ENCODE measurements at regions not wholly inside any gene's neighbourhood (a gene's known extent, or its start where the extent isn't known, plus 50 kb on each side); places are given as distances from the start of the nearest gene placed in this dataset.

GRCh38 chr18:27824841-27825681, 351.9 kb downstream of the CDH2 start:
- no peak for DNase-seq
- TF ChIP-seq CTCF (IDR thresholded peaks at IDR 0.05; ENCODE audit: partially characterized antibody, unreplicated experiment): no peak
- no peak overlapping the region for H3K27ac Mint-ChIP-seq (ENCODE audit: unreplicated experiment)
- peaks cover under 1% of the 10 kb centered on the region for H3K9me3 Mint-ChIP-seq (ENCODE audit: unreplicated experiment)
- no peak overlapping the region for H3K4me3 Mint-ChIP-seq (ENCODE audit: unreplicated experiment)
- no peaks in the 10 kb centered on the region for H3K27me3 Mint-ChIP-seq (ENCODE audit: unreplicated experiment)
- H3K4me1 Mint-ChIP-seq (ENCODE audit: low read depth, unreplicated experiment): peaks cover 3% of the 10 kb centered on the region
- H3K36me3 Mint-ChIP-seq (ENCODE audit: unreplicated experiment): no peaks in the 10 kb centered on the region

GRCh38 chr18:27824275-27824674, 352.7 kb downstream of the CDH2 start:
- peaks cover 2% of the 10 kb centered on the region for H3K9me3 Mint-ChIP-seq (ENCODE audit: unreplicated experiment)
- H3K4me3 Mint-ChIP-seq (ENCODE audit: unreplicated experiment): no peak overlapping the region
- no peak for TF ChIP-seq CTCF (IDR thresholded peaks at IDR 0.05; ENCODE audit: partially characterized antibody, unreplicated experiment)
- no peaks in the 10 kb centered on the region for H3K36me3 Mint-ChIP-seq (ENCODE audit: unreplicated experiment)
- H3K27ac Mint-ChIP-seq (ENCODE audit: unreplicated experiment): no peak overlapping the region
- no peaks in the 10 kb centered on the region for H3K27me3 Mint-ChIP-seq (ENCODE audit: unreplicated experiment)
- peaks cover 3% of the 10 kb centered on the region for H3K4me1 Mint-ChIP-seq (ENCODE audit: low read depth, unreplicated experiment)
- no peak for DNase-seq

- H3K27ac Mint-ChIP-seq (ENCODE audit: unreplicated experiment): no peak overlapping the region
- no peak for TF ChIP-seq CTCF (IDR thresholded peaks at IDR 0.05; ENCODE audit: partially characterized antibody, unreplicated experiment)
- peaks cover 3% of the 10 kb centered on the region for H3K4me1 Mint-ChIP-seq (ENCODE audit: low read depth, unreplicated experiment)
- H3K27me3 Mint-ChIP-seq (ENCODE audit: unreplicated experiment): no peaks in the 10 kb centered on the region
- DNase-seq: no peak
- no peaks in the 10 kb centered on the region for H3K36me3 Mint-ChIP-seq (ENCODE audit: unreplicated experiment)
- H3K9me3 Mint-ChIP-seq (ENCODE audit: unreplicated experiment): peaks cover 2% of the 10 kb centered on the region
- H3K4me3 Mint-ChIP-seq (ENCODE audit: unreplicated experiment): no peak overlapping the region
Observed at GRCh38 chr18:27823053-27823452, 353.9 kb downstream of the CDH2 start.

GRCh38 chr18:27808683-27809082, 368.2 kb downstream of the CDH2 start:
- no peak for TF ChIP-seq CTCF (IDR thresholded peaks at IDR 0.05; ENCODE audit: partially characterized antibody, unreplicated experiment)
- Mint-ChIP-seq H3K27me3 (ENCODE audit: unreplicated experiment) (peaks cover 3% of the 10 kb centered on the region), H3K27ac (ENCODE audit: unreplicated experiment) (no peak overlapping the region), H3K36me3 (ENCODE audit: unreplicated experiment) (no peaks in the 10 kb centered on the region), H3K4me3 (ENCODE audit: unreplicated experiment) (no peak overlapping the region), H3K4me1 (ENCODE audit: low read depth, unreplicated experiment) (peaks cover 5% of the 10 kb centered on the region), H3K9me3 (ENCODE audit: unreplicated experiment) (no peaks in the 10 kb centered on the region)
- no peak for DNase-seq

- H3K9me3 Mint-ChIP-seq (ENCODE audit: unreplicated experiment): no peaks in the 10 kb centered on the region
- peaks cover 8% of the 10 kb centered on the region for H3K4me1 Mint-ChIP-seq (ENCODE audit: low read depth, unreplicated experiment)
- TF ChIP-seq CTCF (IDR thresholded peaks at IDR 0.05; ENCODE audit: partially characterized antibody, unreplicated experiment): no peak
- H3K36me3 Mint-ChIP-seq (ENCODE audit: unreplicated experiment): no peaks in the 10 kb centered on the region
- no peak overlapping the region for H3K27ac Mint-ChIP-seq (ENCODE audit: unreplicated experiment)
- H3K4me3 Mint-ChIP-seq (ENCODE audit: unreplicated experiment): no peak overlapping the region
- H3K27me3 Mint-ChIP-seq (ENCODE audit: unreplicated experiment): peaks cover 3% of the 10 kb centered on the region
- DNase-seq: no peak
Observed at GRCh38 chr18:27803957-27804356, 373.0 kb downstream of the CDH2 start.

Data from glutamatergic neuron (in vitro differentiated cells).